ENCODE measurements at regions not wholly inside any gene's neighbourhood (a gene's known extent, or its start where the extent isn't known, plus 50 kb on each side); places are given as distances from the start of the nearest gene placed in this dataset.

GRCh38 chr2:76448956-76449355 lies 738.2 kb upstream of the GCFC2 start:
- H3K36me3 ChIP-seq = peaks cover 0 to 5% (median 0%) of the 10 kb centered on the region in 11 experiments; a peak in 1 of 22 replicates
- TF ChIP-seq Cebpa-rat (IDR thresholded peaks at IDR 0.05) = no peak
- peaks cover 6 to 29% (median 13%) of the 10 kb centered on the region in 10 experiments; a peak in 15 of 20 replicates for H3K4me1 ChIP-seq
- no peak overlapping the region for H3K4me2 ChIP-seq
- H3K9me3 ChIP-seq (replicated peaks in 1 of 11) = peaks cover 9 to 27% (median 17%) of the 10 kb centered on the region in 11 experiments
- no peak overlapping the region for H3K27ac ChIP-seq
- no peak overlapping the region for H3K9ac ChIP-seq
- H4K20me1 ChIP-seq = no peaks in the 10 kb centered on the region
- no peak overlapping the region for H3K4me3 ChIP-seq
- H3K27me3 ChIP-seq = no peaks in the 10 kb centered on the region

- H3K27ac ChIP-seq = no peak overlapping the region; a peak in 1 of 22 replicates
- H3K36me3 ChIP-seq = peaks cover 0 to 5% (median 0%) of the 10 kb centered on the region in 11 experiments; a peak in 1 of 22 replicates
- TF ChIP-seq Cebpa-rat (IDR thresholded peaks at IDR 0.05) = no peak
- H3K9me3 ChIP-seq (replicated peaks in 1 of 11) = peaks cover 9 to 38% (median 26%) of the 10 kb centered on the region in 11 experiments
- H3K4me2 ChIP-seq = peak overlapping the region in 4 of 11 experiments; percentile 14 to 26 (median 20); a peak in 6 of 22 replicates
- peaks cover 6 to 29% (median 13%) of the 10 kb centered on the region in 10 experiments; a peak in 15 of 20 replicates for H3K4me1 ChIP-seq
- no peaks in the 10 kb centered on the region for H4K20me1 ChIP-seq
- no peaks in the 10 kb centered on the region for H3K27me3 ChIP-seq
- no peak overlapping the region for H3K9ac ChIP-seq
- no peak overlapping the region for H3K4me3 ChIP-seq
These were observed 736.6 kb upstream of the GCFC2 start for GRCh38 chr2:76447294-76447693.

- H3K9me3 ChIP-seq (replicated peaks in 1 of 11) = peaks cover 9 to 38% (median 26%) of the 10 kb centered on the region in 11 experiments
- H3K27ac ChIP-seq = no peak overlapping the region; a peak in 2 of 22 replicates
- peaks cover 0 to 5% (median 0%) of the 10 kb centered on the region in 11 experiments; a peak in 1 of 22 replicates for H3K36me3 ChIP-seq
- peaks cover 6 to 29% (median 13%) of the 10 kb centered on the region in 10 experiments; a peak in 15 of 20 replicates for H3K4me1 ChIP-seq
- H3K9ac ChIP-seq = no peak overlapping the region
- no peak for TF ChIP-seq Cebpa-rat (IDR thresholded peaks at IDR 0.05)
- H3K27me3 ChIP-seq = no peaks in the 10 kb centered on the region
- no peaks in the 10 kb centered on the region for H4K20me1 ChIP-seq
- no peak overlapping the region for H3K4me3 ChIP-seq
- peak overlapping the region in 4 of 11 experiments; percentile 14 to 26 (median 20); a peak in 6 of 22 replicates for H3K4me2 ChIP-seq
These were observed 736.2 kb upstream of the GCFC2 start for GRCh38 chr2:76446872-76447271.

GRCh38 chr2:76445880-76446279 lies 735.2 kb upstream of the GCFC2 start:
- no peak overlapping the region; a peak in 1 of 22 replicates for H3K4me2 ChIP-seq
- H3K9me3 ChIP-seq (replicated peaks in 1 of 11) = peaks cover 9 to 38% (median 26%) of the 10 kb centered on the region in 11 experiments
- no peaks in the 10 kb centered on the region for H3K27me3 ChIP-seq
- TF ChIP-seq Cebpa-rat (IDR thresholded peaks at IDR 0.05) = no peak
- H4K20me1 ChIP-seq = no peaks in the 10 kb centered on the region
- no peak overlapping the region for H3K9ac ChIP-seq
- peaks cover 0 to 5% (median 0%) of the 10 kb centered on the region in 11 experiments; a peak in 1 of 22 replicates for H3K36me3 ChIP-seq
- H3K4me1 ChIP-seq = peaks cover 6 to 27% (median 12%) of the 10 kb centered on the region in 10 experiments; a peak in 15 of 20 replicates
- no peak overlapping the region; a peak in 1 of 22 replicates for H3K27ac ChIP-seq
- H3K4me3 ChIP-seq = no peak overlapping the region

GRCh38 chr2:76444732-76445131 lies 734.0 kb upstream of the GCFC2 start:
- Histone ChIP-seq H3K27ac (no peak overlapping the region), H3K27me3 (no peaks in the 10 kb centered on the region), H3K4me2 (no peak overlapping the region), H4K20me1 (no peaks in the 10 kb centered on the region), H3K4me1 (peaks cover 0 to 17% (median 6%) of the 10 kb centered on the region in 10 experiments; a peak in 9 of 20 replicates), H3K4me3 (no peak overlapping the region), H3K36me3 (peaks cover 0 to 5% (median 0%) of the 10 kb centered on the region in 11 experiments; a peak in 1 of 22 replicates), H3K9ac (no peak overlapping the region), H3K9me3 (replicated peaks in 1 of 11) (peaks cover 9 to 38% (median 26%) of the 10 kb centered on the region in 11 experiments)
- no peak for TF ChIP-seq Cebpa-rat (IDR thresholded peaks at IDR 0.05)

GRCh38 chr2:76437564-76437963 lies 726.8 kb upstream of the GCFC2 start:
- H3K27me3 ChIP-seq = no peaks in the 10 kb centered on the region
- no peaks in the 10 kb centered on the region for H3K4me1 ChIP-seq
- no peak overlapping the region for H3K9ac ChIP-seq
- H3K36me3 ChIP-seq = no peaks in the 10 kb centered on the region
- no peak overlapping the region for H3K27ac ChIP-seq
- H3K4me2 ChIP-seq = no peak overlapping the region
- H3K9me3 ChIP-seq (replicated peaks in 1 of 11) = peaks cover 0 to 7% (median 0%) of the 10 kb centered on the region in 11 experiments; a peak in 2 of 22 replicates
- no peaks in the 10 kb centered on the region for H4K20me1 ChIP-seq
- no peak for TF ChIP-seq Cebpa-rat (IDR thresholded peaks at IDR 0.05)
- H3K4me3 ChIP-seq = no peak overlapping the region

- peak overlapping the region in 1 of 11 experiments; percentile 21; a peak in 2 of 22 replicates for H3K4me2 ChIP-seq
- no peak for TF ChIP-seq Cebpa-rat (IDR thresholded peaks at IDR 0.05)
- no peaks in the 10 kb centered on the region for H3K27me3 ChIP-seq
- H3K4me3 ChIP-seq = no peak overlapping the region
- no peak overlapping the region for H3K9ac ChIP-seq
- H3K27ac ChIP-seq = no peak overlapping the region
- no peaks in the 10 kb centered on the region for H3K36me3 ChIP-seq
- peaks cover 0 to 5% (median 0%) of the 10 kb centered on the region in 10 experiments; a peak in 2 of 20 replicates for H3K4me1 ChIP-seq
- peaks cover 0 to 8% (median 0%) of the 10 kb centered on the region in 11 experiments; a peak in 1 of 22 replicates for H3K9me3 ChIP-seq (replicated peaks in 1 of 11)
- H4K20me1 ChIP-seq = no peaks in the 10 kb centered on the region
These were observed 718.7 kb upstream of the GCFC2 start for GRCh38 chr2:76429374-76429773.

GRCh38 chr2:76427452-76427851 lies 716.7 kb upstream of the GCFC2 start:
- TF ChIP-seq Cebpa-rat (IDR thresholded peaks at IDR 0.05) = no peak
- Histone ChIP-seq H3K27me3 (no peaks in the 10 kb centered on the region), H3K9me3 (replicated peaks in 1 of 11) (peaks cover 0 to 8% (median 0%) of the 10 kb centered on the region in 11 experiments; a peak in 1 of 22 replicates), H3K4me3 (no peak overlapping the region), H3K9ac (no peak overlapping the region), H4K20me1 (no peaks in the 10 kb centered on the region), H3K27ac (no peak overlapping the region), H3K4me1 (peaks cover 0 to 5% (median 0%) of the 10 kb centered on the region in 10 experiments; a peak in 2 of 20 replicates), H3K4me2 (no peak overlapping the region), H3K36me3 (no peaks in the 10 kb centered on the region)

- H3K4me3 ChIP-seq = no peak overlapping the region
- no peaks in the 10 kb centered on the region for H4K20me1 ChIP-seq
- H3K9ac ChIP-seq = no peak overlapping the region
- no peaks in the 10 kb centered on the region for H3K36me3 ChIP-seq
- no peak for TF ChIP-seq Cebpa-rat (IDR thresholded peaks at IDR 0.05)
- H3K9me3 ChIP-seq (replicated peaks in 1 of 11) = peaks cover 0 to 18% (median 7%) of the 10 kb centered on the region in 11 experiments; a peak in 13 of 22 replicates
- H3K27ac ChIP-seq = no peak overlapping the region
- no peaks in the 10 kb centered on the region for H3K4me1 ChIP-seq
- no peaks in the 10 kb centered on the region for H3K27me3 ChIP-seq
- H3K4me2 ChIP-seq = no peak overlapping the region
These were observed 705.1 kb upstream of the GCFC2 start for GRCh38 chr2:76415821-76416220.

- peaks cover 18 to 36% (median 27%) of the 10 kb centered on the region in 11 experiments for H3K9me3 ChIP-seq (replicated peaks in 1 of 11)
- H3K4me2 ChIP-seq = no peak overlapping the region
- TF ChIP-seq Cebpa-rat (IDR thresholded peaks at IDR 0.05) = no peak
- no peak overlapping the region for H3K4me3 ChIP-seq
- no peaks in the 10 kb centered on the region for H3K27me3 ChIP-seq
- H3K9ac ChIP-seq = no peak overlapping the region
- H3K27ac ChIP-seq = no peak overlapping the region
- H3K36me3 ChIP-seq = no peaks in the 10 kb centered on the region
- H4K20me1 ChIP-seq = no peaks in the 10 kb centered on the region
- no peaks in the 10 kb centered on the region for H3K4me1 ChIP-seq
These were observed 702.7 kb upstream of the GCFC2 start for GRCh38 chr2:76413436-76413835.
